Stomach (tissue), 8 donors: ENCODE measurements at regions not wholly inside any gene's neighbourhood (a gene's known extent, or its start where the extent isn't known, plus 50 kb on each side); places are given as distances from the start of the nearest gene placed in this dataset.

ENCODE experiments used
- DNase-seq, 2 donors: peaks; one replicate each; pipeline versions ENCODE4 v3.0.0 to v3.0.0-alpha.2; 2013 to 2019
- H3K27ac ChIP-seq, 5 donors: fragments of 200-600 bp in 4 of 5; sonication (generic) in 4 of 5; one replicate each; pipeline ENCODE4 v1.5.1; 2013 to 2019; ENCODE audit warnings: mild to moderate bottlenecking in 1 of 5, moderate library complexity in 1 of 5
- H3K27me3 ChIP-seq, 3 donors: fragments of 200-600 bp; sonication (generic); one replicate each; pipeline ENCODE4 v1.5.1; 2017 to 2019; ENCODE audit warnings: mixed run types in 1 of 3
- H3K36me3 ChIP-seq, 4 donors: fragments of 200-600 bp; sonication (generic); 1 replicate in 3 of 4; 2 replicates in 1 of 4; pipeline ENCODE4 v1.5.1; 2016 to 2019
- H3K4me1 ChIP-seq, 4 donors: fragments of 200-600 bp; sonication (generic); one replicate each; pipeline ENCODE4 v1.5.1; 2016 to 2019
- H3K4me3 ChIP-seq, 4 donors: fragments of 200-600 bp; sonication (generic) in 3 of 4; one replicate each; pipeline ENCODE4 v1.5.1; 2016 to 2019; ENCODE audit warnings: mild to moderate bottlenecking in 1 of 4
- H3K9me3 ChIP-seq, 4 donors: fragments of 200-600 bp; sonication (generic); one replicate each; pipeline ENCODE4 v1.5.1; 2016 to 2019
- CTCF ChIP-seq, 7 experiments: fragments of 450-650 bp in 4 of 7; fragments of 200-600 bp in 3 of 7; sonication (generic) in 3 of 7; IDR thresholded peaks; one replicate each; pipeline ENCODE4 v1.5.1; 2016 to 2019; ENCODE audit warnings: antibody characterized with exemption in 7 of 7, control low read depth in 2 of 7, mild to moderate bottlenecking in 1 of 7
- EP300 ChIP-seq: sonication (generic); formaldehyde crosslinking; IDR thresholded peaks from one replicate; pipeline ENCODE4 v1.6.1; 2017; ENCODE audit warnings: antibody characterized with exemption
- POLR2A ChIP-seq, 4 donors: fragments of 450-650 bp; IDR thresholded peaks; one replicate each; pipeline ENCODE4 v1.6.1; 2016; ENCODE audit warnings: antibody characterized with exemption in 4 of 4, control low read depth in 2 of 4, mild to moderate bottlenecking in 1 of 4, moderate library complexity in 1 of 4
- POLR2AphosphoS5 ChIP-seq, 3 donors: sonication (generic); formaldehyde crosslinking; IDR thresholded peaks; one replicate each; pipeline ENCODE4 v1.6.1; 2016; ENCODE audit warnings: antibody characterized with exemption in 3 of 3
- WGBS, 5 donors: extraction: QIAGEN DNeasy Blood & Tissue Kit in 3 of 5; methylation state at CpG; one replicate each; pipeline versions ENCODE4 v1.1.5 to v1.1.7; 2013 to 2018; 5-methylcytosine and 5-hydroxymethylcytosine counted together
- intact Hi-C: fragments of 100-400 bp; cut with DNase I; formaldehyde crosslinking; loops from one replicate; pipeline ENCODE4 v1.15.1; 2023; ENCODE audit warnings: low total_unique reads
- donor health status: healthy with polysubstance abuse.
- donor health status: Bipolar disorder and iron deficiency.
- donor health status: healthy.

DNA sequence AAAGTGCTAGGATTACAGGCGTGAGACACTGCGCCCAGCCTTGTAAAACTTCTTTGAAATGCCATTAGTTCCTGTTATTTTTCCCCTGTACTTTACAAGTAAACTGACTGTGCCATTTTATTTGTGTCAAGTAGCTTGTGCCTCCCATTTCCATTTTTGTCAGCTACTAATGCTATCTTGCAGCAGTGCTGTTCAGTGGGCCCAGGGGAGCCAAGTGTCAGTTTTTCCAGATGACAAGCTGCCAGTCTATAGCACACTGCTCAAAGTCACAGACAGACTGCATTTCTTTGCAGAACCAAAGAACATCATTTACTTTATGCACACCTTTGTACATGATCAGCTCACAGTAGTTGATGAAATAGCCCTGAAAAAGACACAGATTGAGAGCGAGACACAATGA, 901.3 kb upstream of the CDH2 start:
- Histone ChIP-seq H3K36me3 (no peaks in the 10 kb centered on the region), H3K27me3 (no peaks in the 10 kb centered on the region), H3K4me3 (no peak overlapping the region), H3K4me1 (no peaks in the 10 kb centered on the region), H3K9me3 (no peaks in the 10 kb centered on the region), H3K27ac (no peak overlapping the region)
- peak in 1 of 2 donors; percentile 4 for DNase-seq
- intact Hi-C loops, result no loop called here
- TF ChIP-seq EP300 (no peak), POLR2AphosphoS5 (IDR thresholded peaks at IDR 0.05) (no peak), POLR2A (IDR thresholded peaks at IDR 0.05) (no peak), CTCF (IDR thresholded peaks at IDR 0.05) (no peak)
- WGBS, 5 donors, result 71 to 89% (median 84%) methylated on average over 3 of the region's 3 CpGs

DNA sequence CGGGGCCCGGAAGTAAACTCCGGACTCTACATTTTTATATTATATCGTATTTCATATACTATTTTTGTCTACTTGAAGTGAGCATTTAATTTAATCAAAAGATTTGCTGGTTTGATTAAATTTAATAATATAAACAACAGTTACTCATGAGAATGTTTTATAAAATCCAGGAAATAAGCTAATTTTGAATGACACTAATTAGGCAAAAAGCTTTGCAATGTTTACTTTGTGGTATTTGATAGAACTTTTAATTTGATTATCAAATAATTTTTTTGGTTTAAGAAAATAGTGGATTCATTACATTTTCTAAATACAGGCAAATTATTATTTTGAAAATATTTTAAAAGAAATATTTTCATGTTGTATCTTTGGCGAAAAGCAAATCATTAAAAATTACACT, 900.4 kb upstream of the CDH2 start:
- H3K36me3 ChIP-seq, result no peaks in the 10 kb centered on the region
- H3K27ac ChIP-seq, result no peak overlapping the region
- no peak for DNase-seq
- H3K9me3 ChIP-seq, result no peaks in the 10 kb centered on the region
- no peaks in the 10 kb centered on the region for H3K27me3 ChIP-seq
- TF ChIP-seq POLR2A (IDR thresholded peaks at IDR 0.05) (no peak), CTCF (IDR thresholded peaks at IDR 0.05) (no peak), EP300 (no peak), POLR2AphosphoS5 (IDR thresholded peaks at IDR 0.05) (no peak)
- no peak overlapping the region for H3K4me3 ChIP-seq
- WGBS, 5 donors, result 91 to 95% (median 94%) methylated on average over 5 of the region's 5 CpGs
- intact Hi-C loops, result no loop called here
- no peaks in the 10 kb centered on the region for H3K4me1 ChIP-seq

- WGBS, 5 donors, result 58 to 80% (median 77%) methylated on average over 2 of the region's 2 CpGs
- TF ChIP-seq POLR2A (IDR thresholded peaks at IDR 0.05) (no peak), CTCF (IDR thresholded peaks at IDR 0.05) (no peak), EP300 (no peak), POLR2AphosphoS5 (IDR thresholded peaks at IDR 0.05) (no peak)
- Histone ChIP-seq H3K27ac (no peak overlapping the region), H3K27me3 (no peaks in the 10 kb centered on the region), H3K4me1 (no peaks in the 10 kb centered on the region), H3K9me3 (no peaks in the 10 kb centered on the region), H3K36me3 (no peaks in the 10 kb centered on the region), H3K4me3 (no peak overlapping the region)
- intact Hi-C loops, result no loop called here
- DNase-seq, result no peak
Measured at GRCh38 chr18:29076645-29077044, 899.7 kb upstream of the CDH2 start.

- H3K4me1 ChIP-seq, result no peaks in the 10 kb centered on the region
- DNase-seq, result no peak
- intact Hi-C loops, result no loop called here
- WGBS, 5 donors, result 45 to 78% (median 54%) methylated on average over 2 of the region's 2 CpGs
- H3K36me3 ChIP-seq, result no peaks in the 10 kb centered on the region
- no peaks in the 10 kb centered on the region for H3K27me3 ChIP-seq
- TF ChIP-seq EP300 (no peak), POLR2AphosphoS5 (IDR thresholded peaks at IDR 0.05) (no peak), POLR2A (IDR thresholded peaks at IDR 0.05) (no peak), CTCF (IDR thresholded peaks at IDR 0.05) (no peak)
- H3K9me3 ChIP-seq, result no peaks in the 10 kb centered on the region
- no peak overlapping the region for H3K27ac ChIP-seq
- H3K4me3 ChIP-seq, result no peak overlapping the region
Measured at GRCh38 chr18:29074147-29074546, 897.2 kb upstream of the CDH2 start.
